Endothelial cell of umbilical vein (primary cell): ENCODE measurements at regions not wholly inside any gene's neighbourhood (a gene's known extent, or its start where the extent isn't known, plus 50 kb on each side); places are given as distances from the start of the nearest gene placed in this dataset.
"Not testable (repeated sequence)": the region's sequence is repeated elsewhere in the genome, so short reads cannot be mapped to it uniquely, and the experiment has no call there.

Experiments
- BruUV-seq: library from RNA; stranded (reverse); fragments of 400-500 nt; replicated peaks from 2 replicates; lab custom pipeline; 2021; lab: Mats Ljungman, UMichigan
- CTCF ChIA-PET: fragments of 300-600, 350-600 bp; sonication (Branson Sonifier 250); formaldehyde crosslinking; loops from one replicate; lab custom pipeline; 2021; ENCODE audit warnings: antibody characterized with exemption, inconsistent platforms; lab: Charles Lee
- POLR2A ChIA-PET: fragments of 300-600, 350-600 bp; sonication (Branson Sonifier 250); formaldehyde crosslinking; loops from one replicate; lab custom pipeline; 2021; ENCODE audit warnings: antibody characterized with exemption, inconsistent platforms; lab: Charles Lee
- DNase-seq: peaks from one replicate; pipeline ENCODE4 v3.0.0-alpha.2; 2011; ENCODE audit warnings: low read depth, low spot score
- FAIRE-seq: peaks from 2 replicates; lab custom pipeline; 2011; peaks lifted over from hg19 to GRCh38; lab: Jason Lieb, UNC
- H2AFZ ChIP-seq: 2 replicates; pipeline ENCODE4 v1.6.0; 2012; ENCODE audit warnings: low read depth, low read length, control low read depth, inconsistent platforms
- H3K27ac ChIP-seq: 2 replicates; pipeline ENCODE4 v1.5.1; 2011; ENCODE audit warnings: low read depth, mild to moderate bottlenecking, control low read depth, low read length, moderate library complexity; ENCODE audit not compliant: insufficient read depth
- H3K27me3 ChIP-seq, 2 experiments: 2 replicates each; pipeline versions ENCODE4 v1.6.0 to v1.6.1; 2011; ENCODE audit warnings: low read length in 2 of 2, mixed read lengths in 1 of 2; ENCODE audit not compliant: control insufficient read depth in 2 of 2, insufficient read depth in 2 of 2
- H3K36me3 ChIP-seq, 2 experiments: 2 replicates in 1 of 2; 3 replicates in 1 of 2; pipeline ENCODE4 v1.5.1; 2011; ENCODE audit warnings: low read length in 2 of 2, mild to moderate bottlenecking in 1 of 2, moderate library complexity in 1 of 2; ENCODE audit not compliant: control insufficient read depth in 2 of 2, insufficient read depth in 2 of 2; ENCODE audit errors: extremely low read depth in 1 of 2
- H3K4me1 ChIP-seq: 3 replicates; pipeline ENCODE4 v1.5.1; 2011; ENCODE audit warnings: mild to moderate bottlenecking, low read length; ENCODE audit not compliant: control insufficient read depth, insufficient read depth; ENCODE audit errors: extremely low read depth
- H3K4me2 ChIP-seq: 2 replicates; pipeline ENCODE4 v1.6.1; 2011; ENCODE audit warnings: low read length, control low read depth, mixed read lengths; ENCODE audit not compliant: insufficient read depth
- H3K4me3 ChIP-seq, 3 experiments: fragments of 200-600 bp in 1 of 3; sonication (generic), shearing (Covaris generic) in 1 of 3; replicated peaks in 1 of 3; 2 replicates each; pipeline ENCODE4 v1.5.1; 2011 to 2016; ENCODE audit warnings: control low read depth in 3 of 3, low read length in 3 of 3, mild to moderate bottlenecking in 2 of 3, inconsistent platforms in 1 of 3, low read depth in 1 of 3, moderate library complexity in 1 of 3; ENCODE audit not compliant: insufficient read depth in 1 of 3
- H3K79me2 ChIP-seq: 2 replicates; pipeline ENCODE4 v1.6.0; 2012; ENCODE audit warnings: low read length, inconsistent platforms; ENCODE audit not compliant: control insufficient read depth, insufficient read depth
- H3K9ac ChIP-seq: replicated peaks from 2 replicates; pipeline ENCODE3; 2011; ENCODE audit warnings: low read length, control low read depth; ENCODE audit not compliant: insufficient read depth; ENCODE audit errors: extremely low read depth
- H3K9me1 ChIP-seq: replicated peaks from 3 replicates; pipeline ENCODE4 v1.6.0; 2011; ENCODE audit warnings: mild to moderate bottlenecking, low read length; ENCODE audit not compliant: control insufficient read depth, insufficient read depth; ENCODE audit errors: extremely low read depth
- H3K9me3 ChIP-seq: replicated peaks from 2 replicates; pipeline ENCODE4 v1.5.1; 2012; ENCODE audit warnings: low read length, inconsistent platforms; ENCODE audit not compliant: control insufficient read depth, insufficient read depth
- H4K20me1 ChIP-seq: replicated peaks from 2 replicates; pipeline ENCODE3; 2011; ENCODE audit warnings: mild to moderate bottlenecking, low read length; ENCODE audit not compliant: control insufficient read depth, insufficient read depth; ENCODE audit errors: extremely low read depth
- EZH2 ChIP-seq: IDR thresholded peaks from 2 replicates; pipeline ENCODE4 v1.6.1; 2012; ENCODE audit warnings: borderline replicate concordance, low read depth, mild to moderate bottlenecking, moderate library complexity, low read length, inconsistent platforms; ENCODE audit not compliant: severe bottlenecking
- FOS ChIP-seq: IDR thresholded peaks from 2 replicates; pipeline ENCODE4 v1.6.1; 2011; ENCODE audit warnings: mild to moderate bottlenecking, low read length, moderate library complexity, borderline replicate concordance; ENCODE audit not compliant: insufficient read depth
- GATA2 ChIP-seq: IDR thresholded peaks from 2 replicates; pipeline ENCODE4 v1.7.0; 2011; ENCODE audit warnings: low read depth, mild to moderate bottlenecking, moderate library complexity, mixed read lengths, low read length; ENCODE audit not compliant: insufficient read length, insufficient read depth
- JUN ChIP-seq: IDR thresholded peaks from 2 replicates; pipeline ENCODE4 v1.6.1; 2011; ENCODE audit warnings: borderline replicate concordance, low read depth; ENCODE audit not compliant: insufficient read length, insufficient read depth
- MAX ChIP-seq: IDR thresholded peaks from 2 replicates; pipeline ENCODE4 v1.6.1; 2011; ENCODE audit not compliant: insufficient read depth, insufficient read length
- MYC ChIP-seq: IDR thresholded peaks from one replicate; pipeline ENCODE4 v1.6.1; 2011; ENCODE audit warnings: mild to moderate bottlenecking, low read depth, low read length
- POLR2A ChIP-seq: IDR thresholded peaks from 2 replicates; pipeline ENCODE4 v1.6.1; 2012; ENCODE audit warnings: low read depth, mild to moderate bottlenecking, control low read depth, low read length
- POLR2AphosphoS5 ChIP-seq: IDR thresholded peaks from 2 replicates; pipeline ENCODE4 v1.6.1; 2012; ENCODE audit warnings: low read depth, mild to moderate bottlenecking, control low read depth, low read length, moderate library complexity; ENCODE audit not compliant: insufficient read depth
- dilution Hi-C: fragments of 300-500 bp; cut with MboI; formaldehyde crosslinking; loops from one replicate; pipeline ENCODE4 v1.15.0; 2019; ENCODE audit warnings: low sequenced_read_pairs; ENCODE audit not compliant: extremely low pct_ligation_motif_present
- intact Hi-C: fragments of 100-400 bp; cut with micrococcal nuclease; formaldehyde crosslinking; loops from one replicate; pipeline ENCODE4 v1.10.0; 2022
- TF ChIP-seq, protein P1 (sequence below), 2 donors: IDR thresholded peaks; 1 replicate in 1 of 2; 2 replicates in 1 of 2; pipeline ENCODE4 v1.5.1; 2011; ENCODE audit warnings: low read length in 2 of 2, mild to moderate bottlenecking in 2 of 2, moderate library complexity in 2 of 2, control low read depth in 1 of 2, inconsistent platforms in 1 of 2, low read depth in 1 of 2; ENCODE audit not compliant: insufficient read depth in 1 of 2; ENCODE audit errors: extremely low read depth in 1 of 2

GRCh38 chr5:3446410-3446809, 149.2 kb upstream of the IRX1 start:
- FAIRE-seq: no peak
- intact Hi-C loops (no loop called here), dilution Hi-C loops (no loop called here)
- no peaks in the 10 kb centered on the region for H3K36me3 ChIP-seq
- H3K9me1 ChIP-seq: no peaks in the 10 kb centered on the region
- H3K27ac ChIP-seq: no peak overlapping the region
- CTCF ChIA-PET: no interaction called here
- no peak overlapping the region for H3K4me3 ChIP-seq
- no peak for DNase-seq
- no peak overlapping the region for H3K9ac ChIP-seq
- H2AFZ ChIP-seq: no peak overlapping the region
- no peaks in the 10 kb centered on the region for H3K79me2 ChIP-seq
- POLR2A ChIA-PET: no interaction called here
- H3K4me1 ChIP-seq: no peaks in the 10 kb centered on the region
- no peaks in the 10 kb centered on the region for H4K20me1 ChIP-seq
- no peak for TF ChIP-seq MYC
- TF ChIP-seq POLR2A: no peak
- TF ChIP-seq, protein P1, sequence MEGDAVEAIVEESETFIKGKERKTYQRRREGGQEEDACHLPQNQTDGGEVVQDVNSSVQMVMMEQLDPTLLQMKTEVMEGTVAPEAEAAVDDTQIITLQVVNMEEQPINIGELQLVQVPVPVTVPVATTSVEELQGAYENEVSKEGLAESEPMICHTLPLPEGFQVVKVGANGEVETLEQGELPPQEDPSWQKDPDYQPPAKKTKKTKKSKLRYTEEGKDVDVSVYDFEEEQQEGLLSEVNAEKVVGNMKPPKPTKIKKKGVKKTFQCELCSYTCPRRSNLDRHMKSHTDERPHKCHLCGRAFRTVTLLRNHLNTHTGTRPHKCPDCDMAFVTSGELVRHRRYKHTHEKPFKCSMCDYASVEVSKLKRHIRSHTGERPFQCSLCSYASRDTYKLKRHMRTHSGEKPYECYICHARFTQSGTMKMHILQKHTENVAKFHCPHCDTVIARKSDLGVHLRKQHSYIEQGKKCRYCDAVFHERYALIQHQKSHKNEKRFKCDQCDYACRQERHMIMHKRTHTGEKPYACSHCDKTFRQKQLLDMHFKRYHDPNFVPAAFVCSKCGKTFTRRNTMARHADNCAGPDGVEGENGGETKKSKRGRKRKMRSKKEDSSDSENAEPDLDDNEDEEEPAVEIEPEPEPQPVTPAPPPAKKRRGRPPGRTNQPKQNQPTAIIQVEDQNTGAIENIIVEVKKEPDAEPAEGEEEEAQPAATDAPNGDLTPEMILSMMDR (IDR thresholded peaks at IDR 0.05; ENCODE audit: extremely low read depth in 1 of 2, insufficient read depth in 1 of 2, low read depth in 1 of 2, low read length in 2 of 2): no peak
- no peak for TF ChIP-seq JUN
- no peak for TF ChIP-seq FOS
- TF ChIP-seq POLR2AphosphoS5: no peak
- TF ChIP-seq GATA2: no peak
- TF ChIP-seq MAX: no peak
- no peak for TF ChIP-seq EZH2
- H3K27me3 ChIP-seq: no peaks in the 10 kb centered on the region
- no peak overlapping the region for H3K4me2 ChIP-seq
- no TSS peak for BruUV-seq
- peaks cover 4% of the 10 kb centered on the region for H3K9me3 ChIP-seq

- intact Hi-C loops, H3K9me1 ChIP-seq, H3K4me3 ChIP-seq, H4K20me1 ChIP-seq, CTCF ChIA-PET, H2AFZ ChIP-seq, H3K9me3 ChIP-seq, DNase-seq, H3K9ac ChIP-seq, H3K27me3 ChIP-seq, H3K4me2 ChIP-seq, BruUV-seq, FAIRE-seq, H3K79me2 ChIP-seq, H3K36me3 ChIP-seq, H3K27ac ChIP-seq, dilution Hi-C loops, H3K4me1 ChIP-seq, POLR2A ChIA-PET: not testable (repeated sequence)
Measured at GRCh38 chr5:3445517-3445916, 150.1 kb upstream of the IRX1 start.
